Ovary (tissue), 3 donors: ENCODE measurements at regions not wholly inside any gene's neighbourhood (a gene's known extent, or its start where the extent isn't known, plus 50 kb on each side); places are given as distances from the start of the nearest gene placed in this dataset.
"Not testable (repeated sequence)": the region's sequence is repeated elsewhere in the genome, so short reads cannot be mapped to it uniquely, and the experiment has no call there.

Source experiments
- EP300 ChIP-seq: sonication (generic); formaldehyde crosslinking; IDR thresholded peaks from one replicate; pipeline ENCODE4 v1.6.1; 2017; ENCODE audit warnings: antibody characterized with exemption
- POLR2A ChIP-seq: fragments of 450-650 bp; IDR thresholded peaks from one replicate; pipeline ENCODE4 v1.6.1; 2017; ENCODE audit warnings: antibody characterized with exemption, mild to moderate bottlenecking, moderate library complexity
- TF ChIP-seq, protein P1 (sequence below), 3 donors: fragments of 450-650 bp in 2 of 3; fragments of 200-600 bp in 1 of 3; IDR thresholded peaks; one replicate each; pipeline versions ENCODE4 v1.5.1 to v1.8.0; 2016 to 2022; ENCODE audit warnings: antibody characterized with exemption in 3 of 3, mild to moderate bottlenecking in 1 of 3
- donor health status: DM: no; HTN: no; CAD: no.

DNA sequence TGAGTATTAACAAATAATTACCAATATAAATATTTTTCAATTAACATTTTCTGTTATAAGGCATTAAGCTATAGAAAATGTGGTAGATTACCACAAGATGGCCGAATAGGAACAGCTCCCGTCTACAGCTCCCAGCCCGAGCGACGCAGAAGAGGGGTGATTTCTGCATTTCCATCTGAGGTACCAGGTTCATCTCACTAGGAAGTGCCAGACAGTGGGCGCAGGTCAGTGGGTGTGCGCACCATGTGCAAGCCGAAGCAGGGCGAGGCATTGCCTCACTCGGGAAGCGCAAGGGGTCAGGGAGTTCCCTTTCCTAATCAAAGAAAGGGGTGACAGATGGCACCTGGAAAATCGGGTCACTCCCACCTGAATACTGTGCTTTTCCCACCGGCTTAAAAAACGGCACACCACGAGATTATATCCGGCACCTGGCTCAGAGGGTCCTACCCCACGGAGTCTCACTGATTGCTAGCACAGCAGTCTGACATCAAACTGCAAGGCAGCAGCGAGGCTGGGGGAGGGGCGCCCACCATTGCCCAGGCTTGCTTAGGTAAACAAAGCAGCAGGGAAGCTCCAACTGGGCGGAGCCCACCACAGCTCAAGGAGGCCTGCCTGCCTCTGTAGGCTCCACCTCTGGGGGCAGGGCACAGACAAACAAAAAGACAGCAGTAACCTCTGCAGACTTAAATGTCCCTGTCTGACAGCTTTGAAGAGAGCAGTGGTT lies 808.4 kb downstream of the FSCB start:
- not testable (repeated sequence) for TF ChIP-seq POLR2A, EP300
- TF ChIP-seq, protein P1, sequence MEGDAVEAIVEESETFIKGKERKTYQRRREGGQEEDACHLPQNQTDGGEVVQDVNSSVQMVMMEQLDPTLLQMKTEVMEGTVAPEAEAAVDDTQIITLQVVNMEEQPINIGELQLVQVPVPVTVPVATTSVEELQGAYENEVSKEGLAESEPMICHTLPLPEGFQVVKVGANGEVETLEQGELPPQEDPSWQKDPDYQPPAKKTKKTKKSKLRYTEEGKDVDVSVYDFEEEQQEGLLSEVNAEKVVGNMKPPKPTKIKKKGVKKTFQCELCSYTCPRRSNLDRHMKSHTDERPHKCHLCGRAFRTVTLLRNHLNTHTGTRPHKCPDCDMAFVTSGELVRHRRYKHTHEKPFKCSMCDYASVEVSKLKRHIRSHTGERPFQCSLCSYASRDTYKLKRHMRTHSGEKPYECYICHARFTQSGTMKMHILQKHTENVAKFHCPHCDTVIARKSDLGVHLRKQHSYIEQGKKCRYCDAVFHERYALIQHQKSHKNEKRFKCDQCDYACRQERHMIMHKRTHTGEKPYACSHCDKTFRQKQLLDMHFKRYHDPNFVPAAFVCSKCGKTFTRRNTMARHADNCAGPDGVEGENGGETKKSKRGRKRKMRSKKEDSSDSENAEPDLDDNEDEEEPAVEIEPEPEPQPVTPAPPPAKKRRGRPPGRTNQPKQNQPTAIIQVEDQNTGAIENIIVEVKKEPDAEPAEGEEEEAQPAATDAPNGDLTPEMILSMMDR (IDR thresholded peaks at IDR 0.05): not testable (repeated sequence)
